CD4-positive, alpha-beta T cell (primary cell): ENCODE measurements at regions not wholly inside any gene's neighbourhood (a gene's known extent, or its start where the extent isn't known, plus 50 kb on each side); places are given as distances from the start of the nearest gene placed in this dataset.

ENCODE experiments used
- ATAC-seq: fragments of 200-7000 bp; cut with Tn5 transposase; one replicate; pipeline ENCODE4 v1.10.0; 2022; ENCODE audit warnings: mild to moderate bottlenecking; ENCODE audit not compliant: poor library complexity
- CTCF ChIA-PET: fragments of 350-600 bp; sonication (Branson Sonifier 250); formaldehyde crosslinking; loops from one replicate; lab custom pipeline; 2021; ENCODE audit warnings: antibody characterized with exemption, inconsistent platforms; lab: Charles Lee
- POLR2A ChIA-PET: fragments of 350-600 bp; sonication (Branson Sonifier 250); formaldehyde crosslinking; loops from one replicate; lab custom pipeline; 2021; ENCODE audit warnings: antibody characterized with exemption, inconsistent platforms; lab: Charles Lee
- DNase-seq, 14 experiments: peaks; one replicate each; pipeline ENCODE4 v3.0.0-alpha.2; 2013 to 2020; ENCODE audit warnings: mixed read lengths in 2 of 14
- H3K27ac ChIP-seq, 2 donors: one replicate each; pipeline versions ENCODE4 v1.5.1 to v1.7.0; 2013; ENCODE audit warnings: low read length in 2 of 2, low read depth in 1 of 2, mild to moderate bottlenecking in 1 of 2
- H3K27me3 ChIP-seq, 2 experiments: 1 replicate in 1 of 2; 2 replicates in 1 of 2; pipeline versions ENCODE4 v1.6.1 to v1.7.0; 2013; ENCODE audit warnings: low read length in 2 of 2, control low read depth in 1 of 2, mild to moderate bottlenecking in 1 of 2, moderate library complexity in 1 of 2; ENCODE audit not compliant: insufficient read depth in 2 of 2, control insufficient read depth in 1 of 2
- H3K36me3 ChIP-seq: one replicate; pipeline ENCODE4 v1.6.1; 2013; ENCODE audit warnings: low read length, control low read depth; ENCODE audit not compliant: insufficient read depth
- H3K4me1 ChIP-seq: one replicate; pipeline ENCODE4 v1.6.1; 2013; ENCODE audit warnings: low read length, control low read depth; ENCODE audit not compliant: insufficient read depth
- H3K4me3 ChIP-seq: one replicate; pipeline ENCODE4 v1.5.1; 2013; ENCODE audit warnings: mild to moderate bottlenecking, low read length, moderate library complexity
- H3K9me3 ChIP-seq, 2 experiments: 1 replicate in 1 of 2; 2 replicates in 1 of 2; pipeline versions ENCODE4 v1.6.1 to v1.7.0; 2013; ENCODE audit warnings: low read length in 2 of 2, mild to moderate bottlenecking in 2 of 2, control low read depth in 1 of 2, moderate library complexity in 1 of 2; ENCODE audit not compliant: control insufficient read depth in 1 of 2, insufficient read depth in 1 of 2
- H3K27ac Mint-ChIP-seq: one replicate; pipeline ENCODE4 v1.8.0; 2020; ENCODE audit warnings: mixed read lengths
- H3K27me3 Mint-ChIP-seq: one replicate; pipeline ENCODE4 v1.8.0; 2021; ENCODE audit warnings: mixed read lengths
- H3K36me3 Mint-ChIP-seq: one replicate; pipeline ENCODE4 v1.8.0; 2021; ENCODE audit warnings: low read depth, mixed read lengths
- H3K4me1 Mint-ChIP-seq: one replicate; pipeline ENCODE4 v1.8.0; 2021; ENCODE audit warnings: low read depth, mixed read lengths
- H3K4me3 Mint-ChIP-seq: one replicate; pipeline ENCODE4 v1.8.0; 2020; ENCODE audit warnings: mild to moderate bottlenecking, mixed read lengths
- H3K9me3 Mint-ChIP-seq: one replicate; pipeline ENCODE4 v1.8.0; 2020; ENCODE audit warnings: mixed read lengths
- CTCF ChIP-seq: fragments of 200-600 bp; IDR thresholded peaks from one replicate; pipeline ENCODE4 v1.8.0; 2022; ENCODE audit warnings: antibody characterized with exemption, mild to moderate bottlenecking
- intact Hi-C, 2 experiments: fragments of 100-400 bp; cut with DNase I in 1 of 2; cut with micrococcal nuclease in 1 of 2; formaldehyde crosslinking; loops; one replicate each; pipeline versions ENCODE4 v1.15.1 to v1.9.0; 2023 to 2025; cut with DNase I, micrococcal nuclease

DNA sequence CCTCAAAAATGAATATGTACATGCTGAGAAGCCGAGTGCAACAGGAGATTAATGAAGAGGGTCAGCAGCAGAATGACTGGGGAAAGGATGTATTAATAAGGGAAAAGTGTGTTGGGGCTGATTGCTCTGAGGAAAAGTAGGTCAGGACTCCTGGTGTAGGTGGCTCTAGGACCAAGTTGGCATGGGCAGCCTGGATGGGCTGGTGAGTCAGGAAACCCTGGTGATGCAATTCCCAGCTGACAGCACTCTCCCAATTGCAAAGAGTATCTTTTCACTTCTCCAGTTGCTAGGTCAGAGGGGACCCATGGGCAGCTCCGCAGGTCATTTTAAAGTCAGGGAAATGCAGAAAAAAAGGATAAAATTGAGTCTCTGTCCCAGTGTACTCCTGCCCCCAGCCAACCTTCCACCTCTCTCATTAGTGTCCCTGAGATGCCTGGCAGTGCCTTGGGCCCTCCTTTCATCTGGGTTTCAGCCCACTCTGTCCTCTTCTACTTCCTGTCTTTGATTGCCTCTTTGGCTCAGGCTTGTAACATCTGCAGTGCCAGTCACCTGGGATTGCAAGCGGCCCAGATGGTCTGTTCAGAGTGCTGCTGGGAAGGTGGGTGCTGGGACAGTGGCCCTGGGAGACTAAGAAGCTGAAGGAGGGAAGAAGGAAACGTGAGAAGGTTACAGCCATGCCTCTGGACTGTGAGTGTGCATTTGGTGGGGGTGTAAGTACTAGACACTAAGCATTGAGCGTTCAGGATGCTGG lies 2177.2 kb downstream of the TP53TG3F start:
- H3K36me3 ChIP-seq = no peaks in the 10 kb centered on the region
- intact Hi-C loops = no loop called here
- no peak for DNase-seq
- TF ChIP-seq CTCF = no peak
- peaks cover 28 to 45% of the 10 kb centered on the region in 2 experiments for H3K9me3 ChIP-seq
- Mint-ChIP-seq H3K4me1 (no peaks in the 10 kb centered on the region), H3K36me3 (no peaks in the 10 kb centered on the region), H3K27ac (no peak overlapping the region), H3K9me3 (peaks cover 12% of the 10 kb centered on the region), H3K27me3 (no peaks in the 10 kb centered on the region), H3K4me3 (no peak overlapping the region)
- ATAC-seq = no peak
- ChIA-PET POLR2A (no interaction called here), CTCF (no interaction called here)
- no peak overlapping the region for H3K4me3 ChIP-seq
- H3K27ac ChIP-seq = no peak overlapping the region
- H3K27me3 ChIP-seq = no peaks in the 10 kb centered on the region
- no peaks in the 10 kb centered on the region for H3K4me1 ChIP-seq

DNA sequence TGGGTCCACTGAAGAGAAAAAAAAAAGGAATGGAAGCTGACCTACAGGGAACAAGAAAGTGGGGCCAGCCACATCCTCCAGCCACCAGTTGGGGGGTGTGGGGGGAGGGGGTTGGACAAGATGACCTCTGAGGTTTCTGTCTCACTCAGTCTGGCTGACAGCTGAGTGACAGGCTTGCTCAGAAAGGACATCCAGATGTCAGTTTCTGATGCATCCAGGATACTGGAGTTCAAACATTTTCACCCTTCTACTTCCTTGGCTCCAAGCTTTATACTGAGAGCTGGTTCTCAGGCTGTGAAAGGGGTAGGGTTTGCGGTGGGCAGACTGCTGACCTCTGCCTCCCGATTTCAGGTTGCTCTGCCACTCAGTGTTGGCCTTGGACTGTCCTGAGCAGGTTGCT lies 2178.3 kb downstream of the TP53TG3F start:
- no peaks in the 10 kb centered on the region for H3K36me3 ChIP-seq
- no peaks in the 10 kb centered on the region for H3K4me1 Mint-ChIP-seq
- H3K27ac Mint-ChIP-seq = no peak overlapping the region
- ATAC-seq = no peak
- peaks cover 12% of the 10 kb centered on the region for H3K9me3 Mint-ChIP-seq
- TF ChIP-seq CTCF = no peak
- H3K4me3 Mint-ChIP-seq = no peak overlapping the region
- H3K27ac ChIP-seq = no peak overlapping the region
- ChIA-PET CTCF (no interaction called here), POLR2A (no interaction called here)
- H3K4me3 ChIP-seq = no peak overlapping the region
- H3K9me3 ChIP-seq = peaks cover 18 to 55% of the 10 kb centered on the region in 2 experiments
- no peak for DNase-seq
- intact Hi-C loops = no loop called here
- H3K27me3 ChIP-seq = no peaks in the 10 kb centered on the region
- H3K36me3 Mint-ChIP-seq = no peaks in the 10 kb centered on the region
- no peaks in the 10 kb centered on the region for H3K27me3 Mint-ChIP-seq
- no peaks in the 10 kb centered on the region for H3K4me1 ChIP-seq

DNA sequence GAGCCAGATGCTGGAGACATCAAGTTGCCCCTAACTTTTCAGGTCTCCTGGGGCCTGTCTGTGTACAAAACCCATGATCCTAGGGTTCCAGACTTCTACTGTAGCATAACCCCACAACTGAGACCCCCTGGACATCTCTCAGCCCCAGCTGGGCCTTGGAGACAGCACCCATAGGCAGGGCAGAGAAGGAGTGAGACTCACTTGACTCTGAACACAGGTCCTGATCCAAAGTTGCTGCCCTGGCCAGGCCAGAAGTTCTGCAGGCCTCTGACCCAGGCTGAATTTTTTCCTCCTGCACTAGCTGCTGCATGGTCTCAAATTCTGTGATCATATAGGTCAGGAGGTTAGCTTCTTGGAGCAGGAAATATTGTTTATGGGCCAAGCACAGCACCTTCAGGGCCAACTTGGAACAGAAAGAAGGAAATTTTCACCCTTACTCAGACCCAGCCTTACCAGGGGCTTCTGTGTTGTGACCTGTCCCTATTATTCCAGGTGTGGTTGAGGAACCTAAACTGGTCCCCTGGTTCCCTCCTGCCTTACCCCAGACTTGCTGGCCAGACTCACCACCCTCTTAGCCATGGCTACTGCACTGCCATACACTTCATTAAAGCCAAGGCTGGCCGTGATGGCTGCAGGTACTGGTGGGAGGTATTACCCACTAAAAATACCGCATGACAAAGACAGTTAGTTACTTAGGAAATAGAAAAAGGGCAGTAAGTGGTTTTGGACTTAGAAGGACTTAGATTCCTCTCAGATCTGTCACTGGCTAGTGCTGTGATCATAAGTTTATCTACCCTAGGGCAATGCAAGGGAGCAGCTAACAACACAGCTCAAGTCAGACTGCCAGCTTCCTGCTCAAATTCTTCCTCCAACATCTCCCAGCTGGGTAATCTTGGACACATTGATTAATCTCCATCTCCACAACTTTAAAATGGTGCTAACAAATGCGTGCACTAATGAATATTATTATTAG lies 2180.1 kb downstream of the TP53TG3F start:
- no peaks in the 10 kb centered on the region for H3K4me1 ChIP-seq
- Mint-ChIP-seq H3K27me3 (no peaks in the 10 kb centered on the region), H3K9me3 (peaks cover 12% of the 10 kb centered on the region), H3K27ac (no peak overlapping the region), H3K4me3 (no peak overlapping the region), H3K4me1 (no peaks in the 10 kb centered on the region), H3K36me3 (no peaks in the 10 kb centered on the region)
- no peak overlapping the region for H3K4me3 ChIP-seq
- TF ChIP-seq CTCF = no peak
- intact Hi-C loops = no loop called here
- ChIA-PET CTCF (no interaction called here), POLR2A (no interaction called here)
- H3K9me3 ChIP-seq = peaks cover 12 to 69% of the 10 kb centered on the region in 2 experiments
- H3K36me3 ChIP-seq = no peaks in the 10 kb centered on the region
- no peak for DNase-seq
- no peak overlapping the region for H3K27ac ChIP-seq
- H3K27me3 ChIP-seq = no peaks in the 10 kb centered on the region
- no peak for ATAC-seq
